Stimulated activated naive B cell treated with anti-CD40 and anti-IgM and Interleukin-4, amounts not matched to agents 10 μg/mL and 1 μg/mL and 100 μg/mL, for 72 hours (primary cell): ENCODE measurements at regions not wholly inside any gene's neighbourhood (a gene's known extent, or its start where the extent isn't known, plus 50 kb on each side); places are given as distances from the start of the nearest gene placed in this dataset.

ENCODE experiments used
- ATAC-seq, 2 donors: fragments of 150-1000 bp; cut with Tn5 transposase; replicated peaks; 2 replicates each; pipeline ENCODE4 v1.10.0; 2021; ENCODE audit warnings: moderate library complexity in 1 of 2
- DNase-seq: peaks from one replicate; pipeline ENCODE4 v3.0.0; 2021
- H3K27ac Mint-ChIP-seq: one replicate; pipeline ENCODE4 v1.8.0; 2022; ENCODE audit warnings: mild to moderate bottlenecking, mixed read lengths
- H3K27me3 Mint-ChIP-seq, 2 donors: one replicate each; pipeline ENCODE4 v1.8.0; 2022; ENCODE audit warnings: mixed read lengths in 2 of 2
- H3K36me3 Mint-ChIP-seq, 2 donors: one replicate each; pipeline ENCODE4 v1.8.0; 2022; ENCODE audit warnings: mixed read lengths in 2 of 2, mild to moderate bottlenecking in 1 of 2
- H3K4me1 Mint-ChIP-seq, 2 donors: one replicate each; pipeline ENCODE4 v1.8.0; 2022; ENCODE audit warnings: mixed read lengths in 2 of 2, mild to moderate bottlenecking in 1 of 2
- H3K4me3 Mint-ChIP-seq, 2 donors: one replicate each; pipeline ENCODE4 v1.8.0; 2022; ENCODE audit warnings: mild to moderate bottlenecking in 2 of 2, mixed read lengths in 2 of 2, moderate library complexity in 1 of 2
- H3K9me3 Mint-ChIP-seq, 2 donors: one replicate each; pipeline ENCODE4 v1.8.0; 2022; ENCODE audit warnings: mixed read lengths in 2 of 2, mild to moderate bottlenecking in 1 of 2

DNA sequence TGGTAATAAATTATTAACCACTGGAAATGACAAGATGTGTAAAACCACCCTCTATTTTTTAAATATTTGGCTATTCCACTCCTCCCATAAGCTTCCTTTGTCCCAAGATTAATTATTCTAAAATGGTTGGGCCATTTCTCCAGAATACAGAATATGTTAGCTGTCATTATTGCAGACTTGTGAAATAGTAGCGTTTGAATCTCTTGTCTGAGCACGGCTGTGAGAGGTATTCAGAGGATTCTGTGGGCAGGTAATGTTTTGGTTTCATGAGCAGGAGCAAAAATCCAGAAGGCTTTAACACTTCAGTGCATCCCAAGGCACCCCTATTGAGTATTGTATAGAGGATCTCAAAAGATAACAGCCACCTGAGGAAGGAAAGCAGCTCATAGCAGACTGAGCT is 256.0 kb downstream of the UQCRFS1 start:
- H3K27me3 Mint-ChIP-seq: no peaks in the 10 kb centered on the region
- no peak for DNase-seq
- no peaks in the 10 kb centered on the region for H3K36me3 Mint-ChIP-seq
- H3K4me3 Mint-ChIP-seq: no peak overlapping the region
- no peak overlapping the region for H3K27ac Mint-ChIP-seq
- no peaks in the 10 kb centered on the region for H3K4me1 Mint-ChIP-seq
- peaks cover 4 to 8% of the 10 kb centered on the region in 2 donors for H3K9me3 Mint-ChIP-seq
- ATAC-seq: no peak

DNA sequence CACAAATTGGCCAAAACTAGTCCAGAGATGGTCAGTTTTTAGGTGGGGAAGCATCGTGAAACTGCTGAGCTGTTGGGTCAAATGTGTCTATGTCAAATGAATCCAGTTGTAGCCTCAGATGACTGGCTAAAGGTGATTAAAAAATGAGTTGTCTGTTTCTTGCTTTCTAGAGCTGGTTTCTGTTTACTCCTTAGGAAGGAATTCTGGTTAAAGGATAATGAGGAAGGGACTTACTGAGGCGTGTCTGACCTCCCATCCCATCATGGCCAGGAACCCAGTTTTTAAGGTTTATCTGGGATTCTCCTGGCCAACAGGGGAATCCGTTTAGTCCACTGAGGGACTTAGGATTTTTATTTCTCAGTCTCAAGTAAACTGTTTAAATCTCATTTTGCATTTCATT is 256.5 kb downstream of the UQCRFS1 start:
- no peak overlapping the region for H3K27ac Mint-ChIP-seq
- no peak for ATAC-seq
- H3K36me3 Mint-ChIP-seq: no peaks in the 10 kb centered on the region
- H3K4me1 Mint-ChIP-seq: no peaks in the 10 kb centered on the region
- peaks cover 4 to 7% of the 10 kb centered on the region in 2 donors for H3K9me3 Mint-ChIP-seq
- H3K4me3 Mint-ChIP-seq: no peak overlapping the region
- H3K27me3 Mint-ChIP-seq: no peaks in the 10 kb centered on the region
- no peak for DNase-seq

DNA sequence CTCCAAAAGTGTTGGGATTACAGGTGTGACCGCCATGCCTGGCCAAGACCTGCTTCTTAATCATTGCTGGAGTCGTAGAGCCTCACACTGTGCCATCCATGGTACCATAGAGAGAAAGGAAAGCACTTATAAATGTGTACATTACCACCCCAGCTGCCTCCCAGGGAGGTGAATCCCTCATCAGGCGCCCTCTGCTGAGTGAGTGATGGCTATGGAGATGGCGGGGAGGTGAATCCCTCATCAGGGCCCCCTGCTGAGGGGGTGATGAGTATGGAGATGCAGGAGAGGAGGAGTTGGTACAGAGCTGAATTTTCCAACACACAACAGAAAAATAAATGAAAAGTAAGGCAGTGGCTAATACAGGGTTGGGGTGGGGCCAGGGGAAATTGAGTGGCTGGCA is 263.4 kb downstream of the UQCRFS1 start:
- Mint-ChIP-seq H3K36me3 (no peaks in the 10 kb centered on the region), H3K27ac (no peak overlapping the region), H3K27me3 (no peaks in the 10 kb centered on the region), H3K4me3 (no peak overlapping the region), H3K9me3 (peaks cover 4 to 6% of the 10 kb centered on the region in 2 donors), H3K4me1 (no peaks in the 10 kb centered on the region)
- ATAC-seq (no peak), DNase-seq (no peak)

DNA sequence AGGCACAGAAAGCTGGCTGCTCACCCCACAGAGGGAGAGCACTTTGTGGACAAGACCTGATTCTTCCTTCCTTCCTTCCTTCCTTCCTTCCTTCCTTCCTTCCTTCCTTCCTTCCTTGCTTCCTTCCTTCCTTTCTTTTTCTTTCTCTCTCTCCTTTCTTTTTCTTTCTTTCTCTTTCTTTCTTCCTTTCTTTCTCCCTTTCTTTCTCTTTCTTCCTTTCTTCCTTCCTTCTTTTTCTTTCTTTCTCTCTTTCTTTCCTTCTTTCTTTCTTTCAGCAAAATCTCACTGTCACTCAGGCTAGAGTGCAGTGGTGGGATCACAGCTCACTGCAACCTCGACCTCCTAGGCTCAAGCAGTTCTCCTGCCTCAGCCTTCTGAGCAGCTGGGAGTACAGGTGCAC is 263.9 kb downstream of the UQCRFS1 start:
- Mint-ChIP-seq H3K36me3 (no peaks in the 10 kb centered on the region), H3K4me1 (no peaks in the 10 kb centered on the region), H3K9me3 (peaks cover 2 to 3% of the 10 kb centered on the region in 2 donors), H3K27ac (no peak overlapping the region), H3K4me3 (no peak overlapping the region), H3K27me3 (no peaks in the 10 kb centered on the region)
- no peak for ATAC-seq
- DNase-seq: no peak

DNA sequence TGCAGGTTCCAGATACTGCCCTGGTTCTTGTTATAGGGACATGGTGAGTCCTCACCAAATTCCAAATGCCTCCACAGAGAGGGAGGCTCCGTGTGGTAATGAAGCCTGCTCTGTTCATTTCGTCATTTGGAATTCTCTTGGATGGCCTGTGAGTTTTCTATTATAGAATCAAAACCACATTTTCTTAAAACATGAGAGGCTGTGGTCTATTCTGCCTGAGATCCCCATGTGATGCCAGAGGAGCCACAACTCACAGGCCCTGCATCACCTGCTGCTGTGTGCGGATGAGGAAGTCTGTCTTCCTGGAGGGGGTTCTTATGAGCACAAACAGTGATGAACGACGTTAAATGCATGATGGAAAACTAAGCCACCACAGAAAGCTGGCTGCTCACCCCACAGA is 264.4 kb downstream of the UQCRFS1 start:
- DNase-seq: no peak
- no peak for ATAC-seq
- Mint-ChIP-seq H3K4me3 (no peak overlapping the region), H3K4me1 (no peaks in the 10 kb centered on the region), H3K36me3 (no peaks in the 10 kb centered on the region), H3K27me3 (no peaks in the 10 kb centered on the region), H3K9me3 (peaks cover 3 to 4% of the 10 kb centered on the region in 2 donors), H3K27ac (no peak overlapping the region)

DNA sequence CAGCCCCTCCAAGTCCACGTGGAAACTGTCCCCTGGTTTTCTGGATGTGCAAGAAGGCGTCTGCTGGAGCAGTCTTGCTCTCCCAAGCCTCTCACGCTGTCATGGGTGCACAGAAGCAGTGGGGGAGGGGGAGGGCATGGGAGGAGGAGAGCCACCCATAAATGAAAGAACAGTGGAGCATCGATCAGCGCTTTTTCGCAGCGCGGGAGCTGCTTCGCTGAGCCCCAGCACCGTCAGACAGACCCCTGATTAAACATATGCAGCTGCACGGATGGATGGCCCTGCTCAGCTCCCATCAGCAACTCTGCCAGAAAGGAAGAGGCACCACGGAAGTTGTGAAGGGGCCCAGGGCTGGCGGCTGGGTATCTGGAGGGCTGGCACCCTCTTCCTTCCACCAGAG is 264.9 kb downstream of the UQCRFS1 start:
- no peaks in the 10 kb centered on the region for H3K4me1 Mint-ChIP-seq
- peaks cover 3 to 4% of the 10 kb centered on the region in 2 donors for H3K9me3 Mint-ChIP-seq
- no peak overlapping the region for H3K27ac Mint-ChIP-seq
- H3K4me3 Mint-ChIP-seq: no peak overlapping the region
- no peak for ATAC-seq
- no peak for DNase-seq
- no peaks in the 10 kb centered on the region for H3K36me3 Mint-ChIP-seq
- no peaks in the 10 kb centered on the region for H3K27me3 Mint-ChIP-seq

DNA sequence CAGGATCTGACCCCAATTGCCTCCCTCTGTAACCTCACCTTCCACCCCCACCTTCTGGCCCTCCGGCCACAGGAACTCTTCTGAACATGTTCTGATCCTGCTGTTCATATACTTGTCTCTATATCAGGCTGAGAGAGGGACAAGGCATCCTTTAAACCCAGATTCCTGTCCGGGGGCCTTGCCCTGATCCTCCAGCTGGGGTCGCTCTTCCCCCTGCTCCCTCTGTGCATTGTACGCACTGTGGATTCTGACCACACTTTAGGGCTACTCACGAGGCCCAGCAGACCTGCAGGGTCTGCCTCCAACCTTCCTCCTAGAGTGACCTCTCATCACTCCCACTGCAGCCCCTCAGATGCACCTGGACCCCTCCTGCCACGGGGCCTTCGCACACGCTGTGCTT is 269.3 kb downstream of the UQCRFS1 start:
- ATAC-seq (no peak), DNase-seq (no peak)
- no peak overlapping the region for H3K27ac Mint-ChIP-seq
- H3K9me3 Mint-ChIP-seq: peaks cover 2 to 3% of the 10 kb centered on the region in 2 donors
- no peaks in the 10 kb centered on the region for H3K36me3 Mint-ChIP-seq
- no peaks in the 10 kb centered on the region for H3K27me3 Mint-ChIP-seq
- no peaks in the 10 kb centered on the region for H3K4me1 Mint-ChIP-seq
- no peak overlapping the region for H3K4me3 Mint-ChIP-seq

DNA sequence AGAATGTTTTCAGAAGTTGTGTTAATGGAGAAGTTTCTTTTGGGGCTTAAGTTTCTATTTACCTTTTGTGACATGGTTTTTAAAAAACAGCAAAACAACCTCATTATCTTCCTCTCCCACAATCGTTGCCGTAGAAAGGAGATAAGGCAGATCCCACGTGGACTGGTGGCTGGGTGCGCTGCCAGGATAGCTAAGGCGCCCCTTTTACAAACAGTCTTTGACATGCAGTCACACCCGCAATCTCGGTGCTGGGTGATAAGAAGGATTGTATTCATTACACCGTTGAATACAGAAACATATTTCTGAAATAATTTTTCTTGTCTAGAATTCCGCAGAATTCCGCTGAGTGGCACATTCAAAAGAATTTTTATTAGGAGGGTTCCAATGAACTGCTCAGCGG is 271.1 kb downstream of the UQCRFS1 start:
- H3K4me1 Mint-ChIP-seq: no peaks in the 10 kb centered on the region
- no peaks in the 10 kb centered on the region for H3K36me3 Mint-ChIP-seq
- no peak for ATAC-seq
- H3K4me3 Mint-ChIP-seq: no peak overlapping the region
- peaks cover 4 to 9% of the 10 kb centered on the region in 2 donors for H3K9me3 Mint-ChIP-seq
- no peak overlapping the region for H3K27ac Mint-ChIP-seq
- DNase-seq: no peak
- no peaks in the 10 kb centered on the region for H3K27me3 Mint-ChIP-seq

DNA sequence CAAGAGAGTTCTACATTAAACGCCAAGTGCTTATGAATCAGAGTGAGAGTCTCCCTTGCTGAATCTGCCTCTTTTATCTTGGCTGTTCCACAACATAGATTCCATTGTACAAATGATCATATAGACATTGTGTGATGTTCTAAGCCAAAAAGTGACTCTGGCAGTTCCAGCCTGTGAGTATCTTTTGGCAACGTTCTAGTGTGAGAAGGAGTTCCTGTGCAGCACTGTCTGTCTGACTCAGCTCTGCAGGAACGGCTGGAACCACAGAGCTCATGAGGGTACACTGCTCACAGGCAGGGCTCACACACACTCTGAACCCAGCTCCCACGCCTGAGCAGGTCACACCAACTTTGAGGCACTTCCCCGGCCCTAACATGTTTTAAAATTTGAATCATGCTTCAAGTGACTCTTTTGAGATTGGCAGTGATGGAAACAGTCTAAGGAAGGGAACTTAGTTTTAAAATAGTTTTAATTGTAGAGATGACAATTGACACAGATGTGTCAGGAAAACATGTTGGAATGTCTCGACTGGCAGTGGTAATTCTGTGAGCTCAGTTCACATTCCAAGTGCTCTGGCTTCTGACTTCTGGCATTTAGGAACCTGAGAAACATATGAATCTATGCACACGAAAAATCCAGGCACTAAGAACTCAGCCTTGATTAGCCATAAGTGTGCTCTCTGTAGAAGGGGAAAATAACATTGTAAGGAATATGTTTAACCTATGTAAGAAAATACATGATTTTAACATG is 272.0 kb downstream of the UQCRFS1 start:
- H3K4me3 Mint-ChIP-seq: no peak overlapping the region
- DNase-seq (no peak), ATAC-seq (no peak)
- H3K27me3 Mint-ChIP-seq: no peaks in the 10 kb centered on the region
- peaks cover 4 to 9% of the 10 kb centered on the region in 2 donors for H3K9me3 Mint-ChIP-seq
- no peaks in the 10 kb centered on the region for H3K36me3 Mint-ChIP-seq
- H3K27ac Mint-ChIP-seq: no peak overlapping the region
- H3K4me1 Mint-ChIP-seq: no peaks in the 10 kb centered on the region

DNA sequence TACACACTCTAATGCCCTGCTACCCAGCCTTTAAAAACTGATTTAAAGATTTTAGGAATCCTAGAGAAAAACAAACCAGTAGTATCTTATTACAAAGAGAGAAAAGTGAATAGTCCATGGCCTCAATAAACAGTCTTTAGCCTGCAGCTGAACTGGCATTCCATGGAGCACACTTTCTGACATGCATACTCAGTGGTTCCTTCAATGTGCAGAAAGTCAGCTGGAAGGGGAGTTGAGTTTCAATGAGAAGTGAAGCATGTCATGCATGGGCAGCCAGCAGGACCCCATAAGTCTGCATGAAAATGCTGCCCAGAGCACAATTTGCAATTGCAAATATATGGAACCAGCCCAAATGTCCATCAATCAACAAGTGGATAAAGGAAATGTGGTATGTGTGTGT is 273.7 kb downstream of the UQCRFS1 start:
- H3K4me1 Mint-ChIP-seq: no peaks in the 10 kb centered on the region
- H3K27me3 Mint-ChIP-seq: no peaks in the 10 kb centered on the region
- H3K9me3 Mint-ChIP-seq: peaks cover 5 to 6% of the 10 kb centered on the region in 2 donors
- no peak overlapping the region for H3K27ac Mint-ChIP-seq
- no peak overlapping the region for H3K4me3 Mint-ChIP-seq
- DNase-seq: no peak
- ATAC-seq: no peak
- H3K36me3 Mint-ChIP-seq: no peaks in the 10 kb centered on the region

DNA sequence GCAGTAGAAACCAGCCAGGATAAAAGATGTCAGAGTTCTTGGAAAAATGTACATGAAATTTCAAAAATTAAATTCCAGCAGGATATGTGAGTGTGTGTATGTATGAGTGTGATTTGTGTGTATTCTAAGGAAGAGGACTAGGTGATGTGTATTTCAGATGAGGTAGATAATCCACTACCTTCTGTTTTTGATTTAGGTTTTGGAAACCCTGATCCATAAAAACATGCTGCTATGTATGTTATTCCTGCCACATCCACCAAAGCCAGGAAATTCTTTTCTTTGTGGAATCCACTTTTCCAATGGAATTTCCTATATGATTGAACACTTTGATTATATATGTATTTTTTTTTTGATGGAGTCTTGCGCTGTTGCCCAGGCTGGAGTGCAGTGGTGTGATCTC is 276.9 kb downstream of the UQCRFS1 start:
- ATAC-seq (no peak), DNase-seq (no peak)
- Mint-ChIP-seq H3K4me3 (no peak overlapping the region), H3K4me1 (no peaks in the 10 kb centered on the region), H3K9me3 (peaks cover 4 to 12% of the 10 kb centered on the region in 2 donors), H3K36me3 (no peaks in the 10 kb centered on the region), H3K27ac (no peak overlapping the region), H3K27me3 (no peaks in the 10 kb centered on the region)

DNA sequence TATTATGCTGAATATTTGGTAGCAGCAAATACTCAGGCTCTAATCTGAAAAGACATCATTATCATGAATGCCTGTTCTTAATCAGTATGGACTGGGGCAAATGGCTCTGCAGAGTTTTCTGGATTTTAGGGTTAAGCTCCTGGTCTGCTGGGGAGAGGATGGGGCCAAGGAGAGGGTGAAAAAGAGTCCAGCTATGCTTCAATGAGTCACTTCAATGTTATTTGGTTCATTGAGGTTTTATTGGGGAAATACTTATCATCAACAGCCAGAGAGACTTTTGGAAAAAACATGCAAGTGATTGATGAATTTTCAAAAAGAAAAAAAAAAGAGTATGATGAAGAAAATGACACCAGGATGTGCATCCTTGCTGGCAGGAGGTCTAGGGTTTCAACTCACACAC is 278.3 kb downstream of the UQCRFS1 start:
- ATAC-seq (no peak), DNase-seq (no peak)
- Mint-ChIP-seq H3K27me3 (no peaks in the 10 kb centered on the region), H3K27ac (no peak overlapping the region), H3K9me3 (peaks cover 4 to 12% of the 10 kb centered on the region in 2 donors), H3K4me3 (no peak overlapping the region), H3K36me3 (no peaks in the 10 kb centered on the region), H3K4me1 (no peaks in the 10 kb centered on the region)

DNA sequence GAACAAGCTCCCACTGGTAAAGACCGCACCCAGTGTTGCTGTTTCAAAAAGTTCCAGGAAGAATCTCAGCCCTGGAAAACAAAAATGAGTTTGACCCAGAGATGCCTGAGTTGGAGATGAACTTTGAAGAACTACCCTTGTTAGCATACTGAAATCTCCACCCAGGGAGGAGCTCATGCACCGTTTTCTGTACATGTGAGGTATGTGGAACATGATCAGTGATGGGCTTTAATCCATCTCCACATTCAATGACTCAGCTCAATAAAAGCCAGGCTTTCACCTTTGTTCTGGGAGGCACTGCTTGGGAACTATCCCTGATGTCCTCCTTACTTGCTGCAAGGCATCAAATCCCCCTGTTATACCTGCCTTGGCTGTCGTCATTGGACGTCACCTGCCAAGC is 279.9 kb downstream of the UQCRFS1 start:
- H3K27me3 Mint-ChIP-seq: no peaks in the 10 kb centered on the region
- no peak overlapping the region for H3K27ac Mint-ChIP-seq
- H3K4me1 Mint-ChIP-seq: no peaks in the 10 kb centered on the region
- no peaks in the 10 kb centered on the region for H3K36me3 Mint-ChIP-seq
- peaks cover 3 to 5% of the 10 kb centered on the region in 2 donors for H3K9me3 Mint-ChIP-seq
- DNase-seq: no peak
- no peak overlapping the region for H3K4me3 Mint-ChIP-seq
- ATAC-seq: no peak

DNA sequence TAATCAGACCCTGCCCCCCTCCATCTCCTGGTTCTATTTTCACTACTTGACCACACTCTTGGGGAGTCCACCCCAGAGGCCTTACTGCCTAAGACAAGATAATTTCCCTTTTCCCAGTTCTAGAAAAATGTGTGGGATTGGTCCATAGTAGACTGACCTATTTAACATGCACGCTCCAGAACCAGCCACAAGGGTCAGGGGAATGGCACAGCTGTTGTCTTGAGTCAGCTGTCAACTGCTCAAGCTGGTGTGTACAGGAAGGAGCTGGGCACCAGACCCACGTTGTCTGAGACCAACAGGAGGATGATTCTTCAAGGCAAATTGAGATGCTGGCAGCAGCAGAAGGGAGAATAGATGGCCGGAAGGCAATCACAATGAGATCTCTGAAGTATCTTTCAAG is 280.5 kb downstream of the UQCRFS1 start:
- H3K27me3 Mint-ChIP-seq: no peaks in the 10 kb centered on the region

DNA sequence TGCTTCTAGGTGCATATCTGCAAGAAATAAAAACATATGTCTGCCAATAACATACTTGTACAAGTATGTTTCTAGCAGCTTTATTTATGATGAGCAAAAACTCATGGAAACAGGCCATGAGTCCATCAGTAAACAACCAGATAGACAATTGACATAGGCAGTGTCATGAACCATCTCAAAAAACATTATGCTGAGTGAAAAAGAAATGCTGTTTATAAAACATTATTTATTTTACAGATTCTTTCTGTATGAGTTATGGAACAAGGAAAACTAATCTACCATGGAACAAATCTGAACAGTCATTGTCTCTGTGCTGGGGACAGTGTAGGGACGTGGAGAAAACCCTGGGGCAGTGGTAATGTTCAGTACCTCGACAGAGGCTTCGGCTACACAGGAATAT is 283.9 kb downstream of the UQCRFS1 start:
- Mint-ChIP-seq H3K4me1 (no peaks in the 10 kb centered on the region), H3K4me3 (no peak overlapping the region)
- no peak for DNase-seq

More for the DNA sequence above, 280.5 kb downstream of the UQCRFS1 start:
- ATAC-seq (no peak), DNase-seq (no peak)
- no peak overlapping the region for H3K4me3 Mint-ChIP-seq
- H3K4me1 Mint-ChIP-seq: no peaks in the 10 kb centered on the region
- H3K9me3 Mint-ChIP-seq: peaks cover 3 to 5% of the 10 kb centered on the region in 2 donors
- no peak overlapping the region for H3K27ac Mint-ChIP-seq
- H3K36me3 Mint-ChIP-seq: no peaks in the 10 kb centered on the region

More for the DNA sequence above, 283.9 kb downstream of the UQCRFS1 start:
- no peaks in the 10 kb centered on the region for H3K27me3 Mint-ChIP-seq
- H3K36me3 Mint-ChIP-seq: no peaks in the 10 kb centered on the region
- no peak for ATAC-seq
- no peak overlapping the region for H3K27ac Mint-ChIP-seq
- peaks cover 1 to 8% of the 10 kb centered on the region in 2 donors for H3K9me3 Mint-ChIP-seq
